Loucy (cell line): ENCODE measurements at regions not wholly inside any gene's neighbourhood (a gene's known extent, or its start where the extent isn't known, plus 50 kb on each side); places are given as distances from the start of the nearest gene placed in this dataset.
"Not testable (repeated sequence)": the region's sequence is repeated elsewhere in the genome, so short reads cannot be mapped to it uniquely, and the experiment has no call there.

Experiments
- H2AFZ ChIP-seq: fragments of 200-600 bp; sonication (generic); 2 replicates; pipeline ENCODE4 v1.6.0; 2016; ENCODE audit warnings: antibody characterized with exemption, mild to moderate bottlenecking, low read length, moderate library complexity
- H3F3A ChIP-seq: fragments of 200-600 bp; 2 replicates; pipeline ENCODE4 v1.6.0; 2016; ENCODE audit warnings: antibody characterized with exemption, low read depth, mild to moderate bottlenecking
- H3K27me3 ChIP-seq: fragments of 200-600 bp; sonication (generic); 2 replicates; pipeline ENCODE4 v1.6.1; 2014; ENCODE audit warnings: low read length, mild to moderate bottlenecking; ENCODE audit not compliant: insufficient read depth, poor library complexity, severe bottlenecking
- H3K36me3 ChIP-seq: fragments of 200-600 bp; sonication (generic); 2 replicates; pipeline ENCODE4 v1.6.1; 2016; ENCODE audit warnings: low read length; ENCODE audit not compliant: insufficient read depth
- H3K4me1 ChIP-seq: fragments of 200-600 bp; sonication (generic); 2 replicates; pipeline ENCODE4 v1.5.1; 2014; ENCODE audit warnings: low read length, mild to moderate bottlenecking; ENCODE audit not compliant: insufficient read depth, poor library complexity, severe bottlenecking
- H3K4me2 ChIP-seq: fragments of 200-600 bp; sonication (generic); 2 replicates; pipeline ENCODE4 v1.6.0; 2014; ENCODE audit warnings: antibody characterized with exemption, low read length, low read depth, mild to moderate bottlenecking; ENCODE audit not compliant: poor library complexity, severe bottlenecking
- H3K4me3 ChIP-seq: fragments of 200-600 bp; sonication (generic); 2 replicates; pipeline ENCODE4 v1.5.1; 2014; ENCODE audit warnings: low read length, mild to moderate bottlenecking, mixed read lengths; ENCODE audit not compliant: poor library complexity, severe bottlenecking
- H3K79me2 ChIP-seq: fragments of 200-600 bp; sonication (generic); 2 replicates; pipeline ENCODE4 v1.6.1; 2014; ENCODE audit warnings: low read length; ENCODE audit not compliant: insufficient read depth
- H3K9ac ChIP-seq: fragments of 200-600 bp; sonication (generic); 2 replicates; pipeline ENCODE4 v1.6.0; 2014; ENCODE audit warnings: mild to moderate bottlenecking, low read depth, low read length, moderate library complexity; ENCODE audit not compliant: poor library complexity, severe bottlenecking
- H3K9me2 ChIP-seq: fragments of 200-600 bp; sonication (generic); replicated peaks from 2 replicates; pipeline ENCODE4 v1.6.1; 2016; ENCODE audit warnings: low read depth, low read length, mixed read lengths
- H3K9me3 ChIP-seq: fragments of 200-600 bp; sonication (generic); 2 replicates; pipeline ENCODE4 v1.6.1; 2014; ENCODE audit warnings: mild to moderate bottlenecking, antibody characterized with exemption, low read length, low read depth; ENCODE audit not compliant: insufficient read depth
- H4K20me1 ChIP-seq: fragments of 200-600 bp; sonication (generic); 2 replicates; pipeline ENCODE4 v1.6.0; 2014; ENCODE audit warnings: antibody characterized with exemption, low read length, mild to moderate bottlenecking; ENCODE audit not compliant: insufficient read depth, poor library complexity, severe bottlenecking
- EZH2phosphoT487 ChIP-seq: fragments of 200-600 bp; IDR thresholded peaks from 2 replicates; pipeline ENCODE4 v1.6.1; 2018; ENCODE audit warnings: antibody characterized with exemption, mild to moderate bottlenecking, moderate library complexity, borderline replicate concordance
- TF ChIP-seq, protein P1 (sequence below): fragments of 200-600 bp; sonication (generic); conservative IDR thresholded peaks from 2 replicates; pipeline ENCODE4 v1.5.1; 2014; ENCODE audit warnings: mild to moderate bottlenecking, antibody characterized with exemption, low read length

DNA sequence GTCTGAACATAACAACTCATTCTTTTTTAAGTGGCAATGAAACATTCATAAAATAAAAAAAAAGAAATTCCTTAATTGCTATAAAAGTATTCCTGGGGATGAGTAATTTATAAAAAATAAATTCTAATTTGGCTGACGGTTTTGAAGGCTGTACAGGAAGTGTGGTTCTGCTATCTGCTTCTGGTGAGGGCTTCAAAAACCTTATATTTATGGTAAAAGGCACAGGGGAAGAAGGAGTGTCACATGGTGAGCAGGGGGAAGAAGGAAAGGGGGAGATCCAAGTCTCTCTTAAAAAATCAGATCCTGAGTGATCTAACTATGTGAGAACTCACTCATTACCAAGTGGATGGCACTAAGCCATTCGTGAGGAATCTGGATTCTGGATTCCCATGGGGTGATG, 539.0 kb downstream of the GOLGA6L6 start:
- not testable (repeated sequence) for H3K4me3 ChIP-seq
- H3K4me2 ChIP-seq = peak overlapping the region; percentile 27

DNA sequence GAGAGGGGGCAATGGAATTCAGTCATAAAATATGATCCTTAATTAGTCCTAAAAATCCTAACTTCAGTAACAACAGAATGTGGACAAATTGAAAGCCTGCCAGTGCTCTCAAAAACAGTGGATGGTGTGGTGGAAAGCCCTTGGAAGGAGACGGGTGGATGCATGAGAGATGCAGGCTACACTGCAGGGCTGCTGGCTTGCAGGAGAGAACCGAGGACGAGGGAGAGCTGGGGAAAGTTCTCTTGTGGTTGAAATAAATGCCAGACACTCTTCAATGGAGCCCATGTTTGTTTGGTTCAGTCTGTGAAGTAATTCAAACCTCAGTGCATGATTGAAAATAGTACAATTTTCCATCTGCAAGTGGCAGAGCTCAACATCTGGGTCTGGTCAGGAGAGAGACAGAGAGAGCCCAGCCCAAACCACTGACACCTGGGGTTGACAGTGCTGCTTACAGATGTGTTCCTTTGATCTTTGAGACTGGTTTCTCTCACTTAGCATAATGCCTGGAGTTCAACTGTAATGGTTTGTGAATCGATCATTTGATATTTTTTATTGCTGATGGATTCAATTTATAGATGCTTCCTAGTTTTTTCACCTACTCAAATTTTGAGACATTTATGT, 544.9 kb downstream of the GOLGA6L6 start:
- H3K9ac ChIP-seq, H3K4me2 ChIP-seq, H3F3A ChIP-seq, H3K4me3 ChIP-seq, H2AFZ ChIP-seq, H3K27me3 ChIP-seq, H3K79me2 ChIP-seq, H3K9me2 ChIP-seq, H3K36me3 ChIP-seq, H3K9me3 ChIP-seq, H4K20me1 ChIP-seq: not testable (repeated sequence)
- H3K4me1 ChIP-seq = peaks cover 18% of the 10 kb centered on the region

More for the DNA sequence above, 539.0 kb downstream of the GOLGA6L6 start:
- not testable (repeated sequence) for H3K9me3 ChIP-seq, H3F3A ChIP-seq, H4K20me1 ChIP-seq, H3K27me3 ChIP-seq, H2AFZ ChIP-seq, H3K9ac ChIP-seq, H3K79me2 ChIP-seq, H3K9me2 ChIP-seq, H3K36me3 ChIP-seq, H3K4me1 ChIP-seq

DNA sequence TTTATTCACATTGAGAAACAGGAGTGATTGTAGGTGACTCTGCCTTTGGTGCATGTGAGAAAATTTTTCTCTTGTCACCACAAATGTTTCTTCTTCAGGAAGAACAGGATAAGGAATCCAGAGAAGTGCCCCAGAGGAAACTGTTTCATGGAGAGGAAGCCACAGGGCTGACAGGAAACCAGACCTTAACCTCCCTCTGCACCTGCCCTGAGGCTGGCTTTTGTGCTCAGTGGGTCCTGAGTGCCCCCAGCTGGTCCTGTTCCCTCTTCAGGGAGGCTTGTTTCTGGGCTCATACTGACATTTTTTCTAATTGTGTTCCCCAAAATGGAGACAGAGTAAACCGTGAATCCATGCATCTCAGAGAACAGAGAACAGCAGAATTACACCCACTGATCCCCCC, 546.3 kb downstream of the GOLGA6L6 start:
- peaks cover 23% of the 10 kb centered on the region for H3K4me1 ChIP-seq
- not testable (repeated sequence) for H3F3A ChIP-seq, H3K79me2 ChIP-seq, H3K9ac ChIP-seq, H3K36me3 ChIP-seq, H3K9me3 ChIP-seq, H4K20me1 ChIP-seq, H3K4me3 ChIP-seq, H2AFZ ChIP-seq, H3K9me2 ChIP-seq, H3K27me3 ChIP-seq, H3K4me2 ChIP-seq

DNA sequence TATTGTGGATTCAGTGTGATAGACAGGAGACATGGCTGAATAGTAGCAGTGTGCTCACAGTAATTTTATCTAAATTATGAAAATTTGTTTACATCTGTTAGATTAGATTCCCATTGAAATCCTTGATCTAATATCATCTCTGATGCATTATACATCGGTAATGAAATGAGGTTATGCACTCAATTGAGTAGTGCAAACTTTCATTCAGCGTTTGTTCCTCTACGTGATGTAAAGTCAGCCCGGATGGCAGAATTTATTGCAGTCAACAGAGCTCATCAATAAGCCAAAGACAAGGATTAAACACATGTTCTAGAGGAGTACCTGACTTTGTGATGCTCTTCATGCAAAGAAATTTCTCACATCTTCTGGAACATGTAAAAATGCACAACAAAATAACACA, 549.2 kb downstream of the GOLGA6L6 start:
- no peak overlapping the region for H3K4me2 ChIP-seq
- no peaks in the 10 kb centered on the region for H3K27me3 ChIP-seq
- H3K4me3 ChIP-seq = no peak overlapping the region
- no peaks in the 10 kb centered on the region for H4K20me1 ChIP-seq
- H3K9ac ChIP-seq = peak overlapping the region; percentile 11
- no peak overlapping the region for H2AFZ ChIP-seq
- H3K4me1 ChIP-seq = peaks cover 43% of the 10 kb centered on the region
- H3F3A ChIP-seq = no peaks in the 10 kb centered on the region
- TF ChIP-seq EZH2phosphoT487 = no peak
- TF ChIP-seq, protein P1, sequence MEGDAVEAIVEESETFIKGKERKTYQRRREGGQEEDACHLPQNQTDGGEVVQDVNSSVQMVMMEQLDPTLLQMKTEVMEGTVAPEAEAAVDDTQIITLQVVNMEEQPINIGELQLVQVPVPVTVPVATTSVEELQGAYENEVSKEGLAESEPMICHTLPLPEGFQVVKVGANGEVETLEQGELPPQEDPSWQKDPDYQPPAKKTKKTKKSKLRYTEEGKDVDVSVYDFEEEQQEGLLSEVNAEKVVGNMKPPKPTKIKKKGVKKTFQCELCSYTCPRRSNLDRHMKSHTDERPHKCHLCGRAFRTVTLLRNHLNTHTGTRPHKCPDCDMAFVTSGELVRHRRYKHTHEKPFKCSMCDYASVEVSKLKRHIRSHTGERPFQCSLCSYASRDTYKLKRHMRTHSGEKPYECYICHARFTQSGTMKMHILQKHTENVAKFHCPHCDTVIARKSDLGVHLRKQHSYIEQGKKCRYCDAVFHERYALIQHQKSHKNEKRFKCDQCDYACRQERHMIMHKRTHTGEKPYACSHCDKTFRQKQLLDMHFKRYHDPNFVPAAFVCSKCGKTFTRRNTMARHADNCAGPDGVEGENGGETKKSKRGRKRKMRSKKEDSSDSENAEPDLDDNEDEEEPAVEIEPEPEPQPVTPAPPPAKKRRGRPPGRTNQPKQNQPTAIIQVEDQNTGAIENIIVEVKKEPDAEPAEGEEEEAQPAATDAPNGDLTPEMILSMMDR = no peak
- H3K9me3 ChIP-seq = no peaks in the 10 kb centered on the region; the same call in 1 of the 2 replicates
- H3K36me3 ChIP-seq = no peaks in the 10 kb centered on the region
- H3K9me2 ChIP-seq = no peaks in the 10 kb centered on the region
- H3K79me2 ChIP-seq = no peaks in the 10 kb centered on the region
